GM06990 (cell line): ENCODE measurements at regions not wholly inside any gene's neighbourhood (a gene's known extent, or its start where the extent isn't known, plus 50 kb on each side); places are given as distances from the start of the nearest gene placed in this dataset.

Experiments
- DNase-seq: peaks from one replicate; pipeline ENCODE4 v3.0.0-alpha.2; 2011; ENCODE audit not compliant: insufficient read length; ENCODE audit errors: extremely low read depth
- H3K27me3 ChIP-seq: replicated peaks from 2 replicates; pipeline ENCODE4 v1.6.0; 2011; ENCODE audit warnings: low read length; ENCODE audit not compliant: control insufficient read depth, insufficient read depth
- H3K36me3 ChIP-seq: 2 replicates; pipeline ENCODE4 v1.5.1; 2011; ENCODE audit warnings: low read length; ENCODE audit not compliant: control insufficient read depth, insufficient read depth
- H3K4me3 ChIP-seq: replicated peaks from 2 replicates; pipeline ENCODE4 v1.5.1; 2011; ENCODE audit warnings: low read depth, mild to moderate bottlenecking, control low read depth, low read length
- CTCF ChIP-seq: IDR thresholded peaks from 2 replicates; pipeline ENCODE4 v1.5.1; 2011; ENCODE audit warnings: low read length, control low read depth, mild to moderate bottlenecking, inconsistent platforms; ENCODE audit not compliant: insufficient read depth, poor library complexity, severe bottlenecking

- no peak overlapping the region for H3K4me3 ChIP-seq
- DNase-seq = no peak
Observed at GRCh38 chr5:26012078-26012477, 1026.3 kb downstream of the CDH9 start.

GRCh38 chr5:26009742-26010141, 1028.6 kb downstream of the CDH9 start:
- Histone ChIP-seq H3K4me3 (no peak overlapping the region), H3K36me3 (no peaks in the 10 kb centered on the region), H3K27me3 (no peaks in the 10 kb centered on the region)
- no peak for TF ChIP-seq CTCF
- DNase-seq = no peak

More at GRCh38 chr5:26012078-26012477, 1026.3 kb downstream of the CDH9 start:
- Histone ChIP-seq H3K27me3 (no peaks in the 10 kb centered on the region), H3K36me3 (no peaks in the 10 kb centered on the region)
- TF ChIP-seq CTCF = no peak

- Histone ChIP-seq H3K27me3 (no peaks in the 10 kb centered on the region), H3K4me3 (no peak overlapping the region), H3K36me3 (no peaks in the 10 kb centered on the region)
- DNase-seq = no peak
- TF ChIP-seq CTCF = no peak
Observed at GRCh38 chr5:26003966-26004365, 1034.4 kb downstream of the CDH9 start.

- H3K36me3 ChIP-seq = no peaks in the 10 kb centered on the region
- no peak for DNase-seq
Observed at GRCh38 chr5:25995209-25995608, 1043.2 kb downstream of the CDH9 start.

GRCh38 chr5:25993701-25994100, 1044.7 kb downstream of the CDH9 start:
- DNase-seq = no peak
- Histone ChIP-seq H3K36me3 (no peaks in the 10 kb centered on the region), H3K4me3 (no peak overlapping the region), H3K27me3 (no peaks in the 10 kb centered on the region)
- TF ChIP-seq CTCF = no peak

More at GRCh38 chr5:25995209-25995608, 1043.2 kb downstream of the CDH9 start:
- TF ChIP-seq CTCF = no peak
- Histone ChIP-seq H3K27me3 (no peaks in the 10 kb centered on the region), H3K4me3 (no peak overlapping the region)

- Histone ChIP-seq H3K4me3 (no peak overlapping the region), H3K36me3 (no peaks in the 10 kb centered on the region), H3K27me3 (no peaks in the 10 kb centered on the region)
- DNase-seq = no peak
- no peak for TF ChIP-seq CTCF
Observed at GRCh38 chr5:25991639-25992038, 1046.7 kb downstream of the CDH9 start.
